IgD-negative memory B cell (primary cell): ENCODE measurements at regions not wholly inside any gene's neighbourhood (a gene's known extent, or its start where the extent isn't known, plus 50 kb on each side); places are given as distances from the start of the nearest gene placed in this dataset.
"Not testable (repeated sequence)": the region's sequence is repeated elsewhere in the genome, so short reads cannot be mapped to it uniquely, and the experiment has no call there.

Source experiments
- H3K27ac Mint-ChIP-seq, 3 donors: one replicate each; pipeline ENCODE4 v1.8.0; 2020 to 2022; ENCODE audit warnings: mild to moderate bottlenecking in 3 of 3, mixed read lengths in 3 of 3, moderate library complexity in 1 of 3
- H3K27me3 Mint-ChIP-seq: one replicate; pipeline ENCODE4 v1.8.0; 2021; ENCODE audit warnings: mixed read lengths
- H3K36me3 Mint-ChIP-seq: one replicate; pipeline ENCODE4 v1.8.0; 2020; ENCODE audit warnings: mild to moderate bottlenecking, mixed read lengths
- H3K4me1 Mint-ChIP-seq, 3 donors: one replicate each; pipeline ENCODE4 v1.8.0; 2020 to 2022; ENCODE audit warnings: mixed read lengths in 3 of 3, mild to moderate bottlenecking in 1 of 3
- H3K4me3 Mint-ChIP-seq, 4 donors: one replicate each; pipeline ENCODE4 v1.8.0; 2020 to 2022; ENCODE audit warnings: mild to moderate bottlenecking in 4 of 4, mixed read lengths in 4 of 4, moderate library complexity in 3 of 4
- H3K9me3 Mint-ChIP-seq, 3 donors: one replicate each; pipeline ENCODE4 v1.8.0; 2020 to 2021; ENCODE audit warnings: mixed read lengths in 3 of 3, mild to moderate bottlenecking in 1 of 3

DNA sequence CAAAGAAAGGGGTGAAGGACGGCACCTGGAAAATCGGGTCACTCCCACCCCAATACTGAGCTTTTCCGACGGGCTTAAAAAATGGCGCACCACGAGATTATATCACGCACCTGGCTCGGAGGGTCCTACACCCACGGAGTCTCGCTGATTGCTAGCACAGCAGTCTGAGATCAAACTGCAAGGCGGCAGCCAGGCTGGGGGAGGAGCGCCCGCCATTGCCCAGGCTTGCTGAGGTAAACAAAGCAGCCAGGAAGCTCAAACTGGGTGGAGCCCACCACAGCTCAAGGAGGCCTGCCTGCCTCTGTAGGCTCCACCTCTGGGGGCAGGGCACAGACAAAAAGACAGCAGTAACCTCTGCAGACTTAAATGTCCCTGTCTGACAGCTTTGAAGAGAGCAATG is 264.7 kb downstream of the BCHE start:
- H3K27me3 Mint-ChIP-seq, H3K4me1 Mint-ChIP-seq, H3K36me3 Mint-ChIP-seq, H3K4me3 Mint-ChIP-seq, H3K27ac Mint-ChIP-seq, H3K9me3 Mint-ChIP-seq: not testable (repeated sequence)

DNA sequence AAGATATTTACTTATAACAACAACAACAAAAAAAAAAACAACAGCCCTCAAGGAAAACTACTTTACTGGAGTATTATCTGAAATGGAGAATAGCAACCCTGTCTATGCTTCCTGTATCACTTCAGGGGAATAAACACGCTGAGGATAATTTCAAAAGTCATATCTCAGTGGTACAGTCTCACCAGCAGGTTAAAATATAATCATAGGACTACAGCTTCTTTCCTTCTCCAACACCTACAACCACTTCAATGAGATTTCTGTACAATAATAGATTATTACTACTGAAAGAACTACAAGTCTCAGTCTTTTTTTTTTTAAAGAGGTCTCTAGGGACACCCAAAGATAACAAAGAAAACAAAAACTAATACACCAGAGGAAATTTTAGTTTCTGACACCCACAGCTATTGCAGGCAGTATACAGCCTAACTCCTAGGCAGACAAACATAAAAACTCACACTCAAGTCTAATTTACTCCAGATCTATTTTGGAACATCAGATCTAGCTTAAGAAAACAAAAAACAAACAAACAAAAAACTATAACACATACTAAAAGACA is 268.2 kb downstream of the BCHE start:
- Mint-ChIP-seq H3K4me1 (no peaks in the 10 kb centered on the region), H3K4me3 (no peak overlapping the region)

GRCh38 chr3:165555785-165556184 is 281.4 kb downstream of the BCHE start:
- Mint-ChIP-seq H3K4me3 (no peak overlapping the region), H3K27me3 (no peaks in the 10 kb centered on the region)

More for the DNA sequence above, 268.2 kb downstream of the BCHE start:
- H3K9me3 Mint-ChIP-seq: no peaks in the 10 kb centered on the region
- no peak overlapping the region for H3K27ac Mint-ChIP-seq
- H3K27me3 Mint-ChIP-seq: no peaks in the 10 kb centered on the region
- no peaks in the 10 kb centered on the region for H3K36me3 Mint-ChIP-seq

DNA sequence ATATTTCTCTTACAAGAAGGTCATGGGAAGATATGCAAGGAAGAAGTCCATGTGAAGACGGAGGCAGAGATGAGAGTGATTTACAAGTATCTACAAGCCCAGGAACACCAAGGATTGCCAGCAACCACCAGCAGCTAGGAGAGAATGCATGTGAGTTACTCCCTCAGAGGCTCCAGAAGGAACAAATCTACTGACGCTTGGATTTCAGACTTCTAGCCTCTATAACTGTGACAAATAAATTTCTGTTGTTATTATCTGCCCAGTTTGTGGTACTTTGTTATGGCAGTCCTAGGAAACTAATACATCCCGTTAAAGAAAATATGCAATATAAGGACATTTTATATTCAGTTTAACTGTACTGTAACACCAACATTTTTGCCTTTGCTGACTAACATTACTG is 283.9 kb downstream of the BCHE start:
- no peak overlapping the region for H3K4me3 Mint-ChIP-seq
- no peak overlapping the region for H3K27ac Mint-ChIP-seq
- peaks cover 0 to 27% (median 3%) of the 10 kb centered on the region in 3 donors for H3K9me3 Mint-ChIP-seq
- no peaks in the 10 kb centered on the region for H3K36me3 Mint-ChIP-seq
- no peaks in the 10 kb centered on the region for H3K27me3 Mint-ChIP-seq
- H3K4me1 Mint-ChIP-seq: no peaks in the 10 kb centered on the region

More at GRCh38 chr3:165555785-165556184, 281.4 kb downstream of the BCHE start:
- no peak overlapping the region for H3K27ac Mint-ChIP-seq
- H3K9me3 Mint-ChIP-seq: peaks cover 0 to 23% (median 3%) of the 10 kb centered on the region in 3 donors
- H3K36me3 Mint-ChIP-seq: no peaks in the 10 kb centered on the region
- H3K4me1 Mint-ChIP-seq: peaks cover 0 to 2% (median 0%) of the 10 kb centered on the region in 3 donors

DNA sequence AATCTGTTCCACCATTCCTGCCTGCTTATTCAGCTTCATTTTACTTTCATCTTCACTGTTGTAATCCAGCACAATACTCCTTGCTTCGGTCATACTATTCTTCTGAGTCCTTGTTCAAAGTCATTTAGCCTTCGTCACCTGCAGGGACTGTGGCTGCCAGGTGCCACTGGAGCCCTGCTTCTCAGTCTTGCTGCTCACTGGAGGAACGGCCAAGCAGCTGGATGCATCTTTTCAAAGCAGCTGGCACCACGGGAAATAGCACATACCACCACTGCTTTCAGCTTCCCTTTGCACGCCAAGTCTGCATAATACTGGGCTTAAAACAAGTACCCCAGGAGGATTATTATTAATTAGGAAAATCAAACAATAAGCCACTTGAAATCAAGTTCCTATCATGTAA is 287.6 kb downstream of the BCHE start:
- Mint-ChIP-seq H3K9me3 (peaks cover 0 to 21% (median 0%) of the 10 kb centered on the region in 3 donors), H3K4me1 (no peaks in the 10 kb centered on the region), H3K4me3 (no peak overlapping the region), H3K36me3 (no peaks in the 10 kb centered on the region), H3K27me3 (no peaks in the 10 kb centered on the region), H3K27ac (peak overlapping the region in 1 of 3 donors; percentile 27)

DNA sequence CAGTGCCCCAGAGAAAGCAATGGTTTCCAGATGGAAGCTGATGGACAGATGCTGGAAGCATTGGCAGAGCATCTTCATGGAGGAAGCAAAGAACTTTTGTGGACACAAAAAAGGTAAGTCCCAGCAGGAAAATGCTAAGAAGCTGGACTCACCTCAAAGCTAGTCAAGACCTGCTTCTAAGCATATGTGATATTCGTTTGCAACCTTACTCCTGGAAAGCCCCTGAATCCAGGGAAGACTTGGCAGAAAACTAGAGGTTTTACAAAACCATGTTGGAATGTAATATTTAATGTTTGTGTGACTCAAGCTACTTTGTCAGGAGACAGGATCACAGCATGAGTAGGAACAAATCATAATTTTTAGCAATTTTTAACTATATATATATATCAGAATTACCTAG is 288.2 kb downstream of the BCHE start:
- no peak overlapping the region for H3K4me3 Mint-ChIP-seq
- peaks cover 0 to 17% (median 0%) of the 10 kb centered on the region in 3 donors for H3K9me3 Mint-ChIP-seq
- H3K27me3 Mint-ChIP-seq: no peaks in the 10 kb centered on the region
- no peak overlapping the region for H3K27ac Mint-ChIP-seq
- no peaks in the 10 kb centered on the region for H3K36me3 Mint-ChIP-seq
- no peaks in the 10 kb centered on the region for H3K4me1 Mint-ChIP-seq

DNA sequence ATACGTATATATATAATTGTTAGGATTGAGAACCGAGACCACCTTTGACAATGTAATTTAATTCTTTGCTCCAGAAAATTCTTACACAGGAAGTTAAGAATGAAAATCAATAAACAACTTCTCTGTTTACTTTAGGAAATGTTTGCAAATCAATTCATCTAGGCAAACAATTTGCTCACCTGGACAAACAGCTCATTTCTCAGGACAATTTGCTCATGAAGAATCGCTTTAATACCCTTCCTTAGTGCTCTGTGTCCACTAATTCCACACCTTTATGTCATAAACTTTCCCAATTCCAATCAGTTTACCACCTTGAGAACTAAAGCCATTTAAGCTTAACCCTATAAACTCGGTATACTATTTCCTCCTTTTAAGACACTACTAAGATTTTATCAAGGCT is 292.2 kb downstream of the BCHE start:
- Mint-ChIP-seq H3K27me3 (no peaks in the 10 kb centered on the region), H3K4me3 (no peak overlapping the region), H3K27ac (no peak overlapping the region), H3K36me3 (no peaks in the 10 kb centered on the region), H3K9me3 (peaks cover 0 to 11% (median 0%) of the 10 kb centered on the region in 3 donors), H3K4me1 (no peaks in the 10 kb centered on the region)

GRCh38 chr3:165544432-165544831 is 292.8 kb downstream of the BCHE start:
- Mint-ChIP-seq H3K27ac (no peak overlapping the region), H3K4me1 (no peaks in the 10 kb centered on the region), H3K9me3 (peaks cover 0 to 15% (median 0%) of the 10 kb centered on the region in 3 donors), H3K4me3 (no peak overlapping the region), H3K27me3 (no peaks in the 10 kb centered on the region), H3K36me3 (no peaks in the 10 kb centered on the region)

- peaks cover 0 to 3% (median 0%) of the 10 kb centered on the region in 3 donors for H3K4me1 Mint-ChIP-seq
- H3K4me3 Mint-ChIP-seq: no peak overlapping the region
- no peak overlapping the region for H3K27ac Mint-ChIP-seq
- no peaks in the 10 kb centered on the region for H3K27me3 Mint-ChIP-seq
- H3K36me3 Mint-ChIP-seq: no peaks in the 10 kb centered on the region
- peaks cover 2 to 17% (median 2%) of the 10 kb centered on the region in 3 donors for H3K9me3 Mint-ChIP-seq
These were observed 299.1 kb downstream of the BCHE start for GRCh38 chr3:165538166-165538565.

- H3K9me3 Mint-ChIP-seq: peaks cover 3 to 26% (median 3%) of the 10 kb centered on the region in 3 donors
- H3K27ac Mint-ChIP-seq: no peak overlapping the region
- H3K4me1 Mint-ChIP-seq: peaks cover 0 to 3% (median 0%) of the 10 kb centered on the region in 3 donors
- H3K27me3 Mint-ChIP-seq: no peaks in the 10 kb centered on the region
- no peak overlapping the region for H3K4me3 Mint-ChIP-seq
- no peaks in the 10 kb centered on the region for H3K36me3 Mint-ChIP-seq
These were observed 304.4 kb downstream of the BCHE start for GRCh38 chr3:165532851-165533250.

GRCh38 chr3:165529451-165529850 is 307.8 kb downstream of the BCHE start:
- Mint-ChIP-seq H3K27ac (no peak overlapping the region), H3K9me3 (peaks cover 2 to 23% (median 3%) of the 10 kb centered on the region in 3 donors), H3K27me3 (no peaks in the 10 kb centered on the region), H3K36me3 (no peaks in the 10 kb centered on the region), H3K4me1 (peaks cover 0 to 1% (median 0%) of the 10 kb centered on the region in 3 donors), H3K4me3 (no peak overlapping the region)

GRCh38 chr3:165526367-165526766 is 310.9 kb downstream of the BCHE start:
- no peak overlapping the region for H3K27ac Mint-ChIP-seq
- H3K9me3 Mint-ChIP-seq: peaks cover 2 to 7% (median 2%) of the 10 kb centered on the region in 3 donors
- H3K4me3 Mint-ChIP-seq: no peak overlapping the region
- H3K4me1 Mint-ChIP-seq: no peaks in the 10 kb centered on the region
- no peaks in the 10 kb centered on the region for H3K27me3 Mint-ChIP-seq
- H3K36me3 Mint-ChIP-seq: no peaks in the 10 kb centered on the region

DNA sequence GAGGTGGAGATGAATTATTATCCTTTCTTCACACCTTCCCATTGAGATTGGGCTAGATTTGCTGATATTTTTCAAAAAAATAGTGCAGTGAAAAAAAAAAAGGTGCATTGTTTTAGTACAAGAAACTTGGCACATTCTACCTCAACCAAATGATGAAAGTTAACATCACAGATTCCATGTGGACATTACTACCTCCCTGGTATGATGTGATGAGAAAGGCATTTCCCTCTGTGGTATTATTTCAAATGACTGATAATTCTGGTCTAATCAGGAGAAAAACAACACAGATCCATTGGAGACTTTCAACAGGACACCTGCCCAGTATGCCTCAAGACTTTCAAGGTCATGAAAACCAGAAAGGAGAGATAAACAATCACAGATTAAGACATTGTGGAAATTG is 313.4 kb downstream of the BCHE start:
- Mint-ChIP-seq H3K27ac (no peak overlapping the region), H3K9me3 (peaks cover 0 to 7% (median 4%) of the 10 kb centered on the region in 3 donors), H3K36me3 (no peaks in the 10 kb centered on the region), H3K27me3 (no peaks in the 10 kb centered on the region), H3K4me1 (no peaks in the 10 kb centered on the region), H3K4me3 (no peak overlapping the region)

DNA sequence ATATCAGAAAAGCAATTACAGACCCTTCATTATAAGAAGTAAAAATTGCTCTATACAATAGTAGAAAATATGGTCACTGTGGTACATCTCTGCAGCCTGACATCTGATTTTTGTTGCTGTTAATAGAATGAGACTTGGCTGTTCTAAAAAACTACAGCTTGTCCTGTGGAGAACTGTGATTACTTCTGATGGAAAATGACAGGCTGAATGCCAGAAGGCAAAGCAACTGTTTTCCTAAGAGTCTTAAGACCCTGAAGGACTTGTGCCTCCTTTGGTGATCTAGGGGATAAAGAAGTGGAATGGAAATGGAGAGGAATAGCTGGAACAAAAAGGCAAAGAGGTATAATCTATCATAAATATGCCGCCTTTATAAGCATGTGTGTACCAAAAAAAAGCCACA is 314.8 kb downstream of the BCHE start:
- no peaks in the 10 kb centered on the region for H3K27me3 Mint-ChIP-seq
- peaks cover 0 to 7% (median 2%) of the 10 kb centered on the region in 3 donors for H3K9me3 Mint-ChIP-seq
- H3K4me3 Mint-ChIP-seq: no peak overlapping the region
- no peaks in the 10 kb centered on the region for H3K36me3 Mint-ChIP-seq
- H3K4me1 Mint-ChIP-seq: no peaks in the 10 kb centered on the region
- no peak overlapping the region for H3K27ac Mint-ChIP-seq

DNA sequence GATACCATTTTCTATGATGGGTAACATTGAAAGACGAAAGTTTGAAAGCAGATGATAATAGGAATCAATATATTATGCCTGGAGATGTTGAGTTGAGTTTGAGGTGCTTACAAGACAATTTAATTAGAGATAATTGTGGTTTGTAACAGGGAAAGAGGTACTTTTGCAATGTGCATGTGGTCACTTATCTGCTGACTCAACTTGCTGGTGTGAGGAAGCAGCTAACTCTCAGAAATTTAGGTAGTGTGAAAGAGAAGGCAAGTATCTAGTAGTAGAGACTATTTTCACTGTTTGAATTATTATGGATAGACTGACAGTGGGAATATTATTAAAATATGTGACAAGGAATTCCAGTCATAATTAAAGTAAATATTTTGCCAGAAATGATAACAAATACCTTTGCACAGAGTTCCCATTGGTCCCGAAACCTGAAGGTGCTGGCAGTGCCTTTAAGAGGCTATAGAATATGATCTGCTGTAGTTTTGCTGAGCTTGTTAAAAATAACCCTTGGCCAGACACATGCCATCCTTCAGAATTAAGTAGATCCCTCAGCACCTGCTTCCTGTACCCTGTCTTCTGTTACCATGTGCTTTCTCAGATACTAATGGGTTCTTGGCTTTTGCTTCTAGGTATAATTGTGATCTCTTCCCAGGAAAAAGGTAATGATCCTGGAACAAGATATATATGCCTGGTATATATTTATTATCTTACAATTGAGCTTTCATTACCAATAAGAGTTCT is 315.9 kb downstream of the BCHE start:
- no peaks in the 10 kb centered on the region for H3K36me3 Mint-ChIP-seq
- H3K4me3 Mint-ChIP-seq: no peak overlapping the region
- H3K27ac Mint-ChIP-seq: no peak overlapping the region
- H3K4me1 Mint-ChIP-seq: no peaks in the 10 kb centered on the region
- H3K9me3 Mint-ChIP-seq: peaks cover 0 to 9% (median 2%) of the 10 kb centered on the region in 3 donors
- no peaks in the 10 kb centered on the region for H3K27me3 Mint-ChIP-seq

DNA sequence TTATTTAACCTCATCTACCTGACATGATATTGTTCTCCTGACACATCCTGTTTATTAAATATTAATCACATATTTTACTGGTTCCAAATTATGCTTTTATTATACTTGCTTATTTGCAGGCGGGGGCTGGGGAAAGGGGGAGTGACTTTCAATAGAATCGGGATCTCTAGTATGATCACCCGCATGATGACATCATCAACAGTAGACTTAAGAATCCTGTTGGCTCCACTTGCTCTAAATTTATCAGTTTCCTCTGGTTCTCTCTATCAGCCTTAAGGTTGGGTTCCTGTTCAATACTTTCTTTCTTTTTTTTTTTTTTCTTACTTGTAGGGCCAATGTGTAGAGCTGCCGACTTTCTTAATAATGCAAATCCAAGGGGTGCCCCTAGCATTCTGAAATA is 317.5 kb downstream of the BCHE start:
- H3K36me3 Mint-ChIP-seq: no peaks in the 10 kb centered on the region
- no peaks in the 10 kb centered on the region for H3K4me1 Mint-ChIP-seq
- no peak overlapping the region for H3K27ac Mint-ChIP-seq
- no peaks in the 10 kb centered on the region for H3K27me3 Mint-ChIP-seq
- peaks cover 0 to 9% (median 2%) of the 10 kb centered on the region in 3 donors for H3K9me3 Mint-ChIP-seq
- H3K4me3 Mint-ChIP-seq: no peak overlapping the region
